HCT116 (cell line): ENCODE measurements at regions not wholly inside any gene's neighbourhood (a gene's known extent, or its start where the extent isn't known, plus 50 kb on each side); places are given as distances from the start of the nearest gene placed in this dataset.

Experiments
- ATAC-seq: fragments of 200-7000 bp; cut with Tn5 transposase; 2 replicates; pipeline ENCODE4 v1.9.1; 2020; ENCODE audit warnings: mild to moderate bottlenecking, moderate library complexity
- BruUV-seq: library from RNA; stranded (reverse); fragments of 400-500 nt; replicated peaks from 2 replicates; lab custom pipeline; 2021; lab: Mats Ljungman, UMichigan
- CTCF ChIA-PET: fragments of 300-600 bp; sonication (Branson Sonifier 250); formaldehyde crosslinking; loops from one replicate; lab custom pipeline; 2021; ENCODE audit warnings: antibody characterized with exemption; lab: Charles Lee
- POLR2A ChIA-PET: fragments of 300-600, 350-600 bp; sonication (Branson Sonifier 250); formaldehyde crosslinking; loops from one replicate; lab custom pipeline; 2021; ENCODE audit warnings: antibody characterized with exemption; lab: Charles Lee
- RAD21 ChIA-PET, 2 experiments: fragments of 300-600 bp; sonication (Branson Sonifier 250); formaldehyde crosslinking; loops; one replicate each; lab custom pipeline; 2023; ENCODE audit warnings: low total read pairs in 2 of 2; ENCODE audit not compliant: uncharacterized antibody in 2 of 2, unreplicated experiment in 2 of 2, low non-redundant PET in 1 of 2; lab: Charles Lee
- DNase-seq: peaks from one replicate; pipeline ENCODE4 v3.0.0-alpha.2; 2010; ENCODE audit warnings: low read depth, low spot score
- H2AFZ ChIP-seq: fragments of 200-600 bp; shearing (Covaris generic), sonication (generic); 2 replicates; pipeline ENCODE4 v1.6.1; 2017; ENCODE audit warnings: low read depth, mixed run types, mixed read lengths, antibody characterized with exemption, low read length; ENCODE audit not compliant: poor library complexity, severe bottlenecking
- H3K27ac ChIP-seq: 2 replicates; pipeline ENCODE4 v1.5.1; 2012; ENCODE audit warnings: low read depth, low read length
- H3K27me3 ChIP-seq: fragments of 200-600 bp; sonication (generic); 2 replicates; pipeline ENCODE4 v1.6.1; 2016; ENCODE audit warnings: mixed run types, low read length, mixed read lengths; ENCODE audit not compliant: insufficient read depth
- H3K36me3 ChIP-seq, 2 experiments: fragments of 200-500 bp in 1 of 2; fragments of 200-600 bp in 1 of 2; sonication (Bioruptor generic) in 1 of 2; sonication (generic) in 1 of 2; 2 replicates each; pipeline versions ENCODE4 v1.5.1 to v1.6.1; 2014 to 2016; ENCODE audit warnings: low read length in 2 of 2, inconsistent platforms in 1 of 2, mixed read lengths in 1 of 2, mixed run types in 1 of 2; ENCODE audit not compliant: insufficient read depth in 2 of 2, control insufficient read depth in 1 of 2
- H3K4me1 ChIP-seq, 2 experiments: fragments of 200-600 bp in 1 of 2; sonication (generic) in 1 of 2; 2 replicates each; pipeline versions ENCODE4 v1.5.1 to v1.6.1; 2012 to 2017; ENCODE audit warnings: low read length in 2 of 2, inconsistent platforms in 1 of 2, mild to moderate bottlenecking in 1 of 2, mixed read lengths in 1 of 2, mixed run types in 1 of 2, moderate library complexity in 1 of 2; ENCODE audit not compliant: insufficient read depth in 2 of 2, control insufficient read depth in 1 of 2
- H3K4me2 ChIP-seq: fragments of 200-600 bp; sonication (generic); 2 replicates; pipeline ENCODE4 v1.6.1; 2017; ENCODE audit warnings: mixed run types, low read length, mixed read lengths
- H3K4me3 ChIP-seq, 2 experiments: fragments of 200-600 bp in 1 of 2; sonication (generic) in 1 of 2; replicated peaks in 1 of 2; 2 replicates each; pipeline ENCODE4 v1.5.1; 2011 to 2016; ENCODE audit warnings: low read length in 2 of 2, control low read depth in 1 of 2, low read depth in 1 of 2, mild to moderate bottlenecking in 1 of 2, mixed read lengths in 1 of 2, mixed run types in 1 of 2
- H3K79me2 ChIP-seq: fragments of 200-600 bp; sonication (generic); 2 replicates; pipeline ENCODE4 v1.6.1; 2017; ENCODE audit warnings: mild to moderate bottlenecking, mixed run types, low read length, moderate library complexity, mixed read lengths; ENCODE audit not compliant: insufficient read depth
- H3K9ac ChIP-seq: fragments of 200-600 bp; sonication (generic); 2 replicates; pipeline ENCODE4 v1.6.1; 2016; ENCODE audit warnings: low read length, mixed read lengths
- H3K9me2 ChIP-seq: fragments of 200-600 bp; sonication (generic), shearing (Covaris generic); 2 replicates; pipeline ENCODE4 v1.6.1; 2017; ENCODE audit warnings: mixed run types, mild to moderate bottlenecking, moderate library complexity; ENCODE audit not compliant: insufficient read depth
- H3K9me3 ChIP-seq, 2 experiments: fragments of 200-500 bp in 1 of 2; fragments of 200-600 bp in 1 of 2; sonication (Bioruptor generic) in 1 of 2; sonication (generic) in 1 of 2; 2 replicates each; pipeline ENCODE4 v1.6.1; 2014 to 2017; ENCODE audit warnings: low read length in 2 of 2, mixed read lengths in 2 of 2, inconsistent platforms in 1 of 2, low read depth in 1 of 2, mild to moderate bottlenecking in 1 of 2, mixed run types in 1 of 2, moderate library complexity in 1 of 2; ENCODE audit not compliant: control insufficient read depth in 1 of 2, insufficient read depth in 1 of 2
- H4K20me1 ChIP-seq: fragments of 200-600 bp; sonication (generic), shearing (Covaris generic); 2 replicates; pipeline ENCODE4 v1.6.1; 2017; ENCODE audit warnings: mixed run types, mild to moderate bottlenecking, moderate library complexity; ENCODE audit not compliant: insufficient read depth
- CBX3 ChIP-seq: IDR thresholded peaks from 2 replicates; pipeline ENCODE4 v1.6.1; 2012; ENCODE audit warnings: low read depth
- CEBPB ChIP-seq: IDR thresholded peaks from 2 replicates; pipeline ENCODE4 v1.6.1; 2012; ENCODE audit warnings: low read depth
- CTCF ChIP-seq, 3 experiments: fragments of 200-600 bp in 1 of 3; sonication (generic) in 1 of 3; IDR thresholded peaks in 2 of 3; conservative IDR thresholded peaks in 1 of 3; 2 replicates each; pipeline ENCODE4 v1.5.1; 2012 to 2017; ENCODE audit warnings: low read depth in 2 of 3, low read length in 2 of 3, antibody characterized with exemption in 1 of 3, borderline replicate concordance in 1 of 3, control low read depth in 1 of 3, mild to moderate bottlenecking in 1 of 3, mixed read lengths in 1 of 3, mixed run types in 1 of 3, moderate library complexity in 1 of 3; ENCODE audit not compliant: insufficient read depth in 1 of 3
- EGR1 ChIP-seq: IDR thresholded peaks from 2 replicates; pipeline ENCODE4 v1.6.1; 2012; ENCODE audit warnings: low read depth
- POLR2AphosphoS5 ChIP-seq: IDR thresholded peaks from 2 replicates; pipeline ENCODE4 v1.6.1; 2011; ENCODE audit warnings: mild to moderate bottlenecking, low read depth, low read length, moderate library complexity
- RAD21 ChIP-seq: IDR thresholded peaks from 2 replicates; pipeline ENCODE4 v1.6.1; 2012; ENCODE audit warnings: low read depth, mild to moderate bottlenecking
- SP1 ChIP-seq: IDR thresholded peaks from 2 replicates; pipeline ENCODE4 v1.6.1; 2012; ENCODE audit warnings: low read depth
- TCF7L2 ChIP-seq: IDR thresholded peaks from 2 replicates; pipeline ENCODE4 v1.7.0; 2011; ENCODE audit warnings: borderline replicate concordance, inconsistent platforms; ENCODE audit not compliant: insufficient read depth, insufficient read length; ENCODE audit errors: extremely low read depth
- YY1 ChIP-seq: IDR thresholded peaks from 2 replicates; pipeline ENCODE4 v1.6.1; 2011; ENCODE audit warnings: low read length, low read depth, moderate library complexity, mild to moderate bottlenecking; ENCODE audit not compliant: insufficient replicate concordance; ENCODE audit errors: extremely low read depth
- ZBTB33 ChIP-seq: IDR thresholded peaks from 2 replicates; pipeline ENCODE4 v1.6.1; 2011; ENCODE audit warnings: mild to moderate bottlenecking, low read length, moderate library complexity; ENCODE audit not compliant: insufficient replicate concordance; ENCODE audit errors: extremely low read depth
- ZNF274 ChIP-seq: fragments of 200-500 bp; sonication (Bioruptor generic); IDR thresholded peaks from 2 replicates; pipeline ENCODE4 v1.6.1; 2014; ENCODE audit warnings: mild to moderate bottlenecking, low read depth, low read length, inconsistent platforms
- intact Hi-C: fragments of 100-400 bp; cut with micrococcal nuclease; formaldehyde crosslinking; loops from 2 replicates; pipeline ENCODE4 v1.10.0; 2022

GRCh38 chr4:74874753-74875367 is 58.1 kb upstream of the PARM1 start:
- RAD21 ChIA-PET: no interaction called here
- POLR2A ChIA-PET: no interaction called here
- intact Hi-C loops: loop anchor here (1.0 to 5.0 kb wide), 2 partner anchors 414 to 592 kb away; no protein-coding TSS in a partner anchor

More at GRCh38 chr4:74874753-74875367, 58.1 kb upstream of the PARM1 start:
- Histone ChIP-seq H3K4me1 (no peaks in the 10 kb centered on the region), H3K9me2 (no peaks in the 10 kb centered on the region), H2AFZ (peak overlapping the region; percentile 86), H3K27ac (no peak overlapping the region), H3K4me2 (no peak overlapping the region), H4K20me1 (no peaks in the 10 kb centered on the region), H3K9ac (no peak overlapping the region), H3K79me2 (no peaks in the 10 kb centered on the region), H3K36me3 (no peaks in the 10 kb centered on the region), H3K9me3 (no peaks in the 10 kb centered on the region), H3K27me3 (no peaks in the 10 kb centered on the region), H3K4me3 (no peak overlapping the region)
- CTCF ChIA-PET: interaction anchor here (0.6 to 2.5 kb wide), 14 partner anchors 8 to 616 kb away, joined by 3 to 12 read pairs (median 4); no protein-coding TSS in a partner anchor
- peak; percentile 97 for ATAC-seq
- BruUV-seq: no TSS peak
- DNase-seq: peak; percentile 73
- TF ChIP-seq YY1: peak; percentile 81
- TF ChIP-seq SP1: no peak
- peak; percentile 71 to 93 (median 88); a peak in 5 of 6 replicates for TF ChIP-seq CTCF (IDR thresholded peaks at IDR 0.05 in 2 of 3, conservative IDR thresholded peaks at IDR 0.05 in 1 of 3; ENCODE audit: borderline replicate concordance in 1 of 3, insufficient read depth in 1 of 3, low read depth in 2 of 3, low read length in 2 of 3)
- TF ChIP-seq TCF7L2: no peak
- no peak for TF ChIP-seq EGR1
- TF ChIP-seq ZNF274: no peak
- no peak for TF ChIP-seq CEBPB
- TF ChIP-seq POLR2AphosphoS5: no peak
- TF ChIP-seq CBX3: peak; percentile 39; the same call in 1 of the 2 replicates
- TF ChIP-seq RAD21: peak; percentile 76
- TF ChIP-seq ZBTB33: no peak
